MM.1S (cell line): ENCODE measurements at regions not wholly inside any gene's neighbourhood (a gene's known extent, or its start where the extent isn't known, plus 50 kb on each side); places are given as distances from the start of the nearest gene placed in this dataset.
"Not testable (repeated sequence)": the region's sequence is repeated elsewhere in the genome, so short reads cannot be mapped to it uniquely, and the experiment has no call there.

Source experiments
- DNase-seq: peaks from one replicate; pipeline ENCODE4 v3.0.0-alpha.2; 2015
- H2AFZ ChIP-seq: fragments of 300-600 bp; sonication (generic); 2 replicates; pipeline ENCODE4 v1.6.0; 2016; ENCODE audit warnings: antibody characterized with exemption, low read length
- H3F3A ChIP-seq: fragments of 300-600 bp; sonication (generic); 2 replicates; pipeline ENCODE4 v1.6.1; 2016; ENCODE audit warnings: mild to moderate bottlenecking, antibody characterized with exemption, low read length, moderate library complexity, mixed read lengths; ENCODE audit not compliant: insufficient read depth
- H3K27ac ChIP-seq: fragments of 300-600 bp; sonication (generic); 2 replicates; pipeline ENCODE4 v1.5.1; 2016; ENCODE audit warnings: mild to moderate bottlenecking, low read length
- H3K27me3 ChIP-seq: fragments of 300-600 bp; sonication (generic); replicated peaks from 2 replicates; pipeline ENCODE4 v1.6.0; 2016; ENCODE audit warnings: low read length; ENCODE audit not compliant: insufficient read depth
- H3K36me3 ChIP-seq: fragments of 300-600 bp; sonication (generic); replicated peaks from 2 replicates; pipeline ENCODE4 v1.6.1; 2016; ENCODE audit warnings: mild to moderate bottlenecking, low read length, mixed read lengths; ENCODE audit not compliant: insufficient read depth
- H3K4me1 ChIP-seq: fragments of 300-600 bp; sonication (generic); 2 replicates; pipeline ENCODE4 v1.6.1; 2016; ENCODE audit warnings: low read length, mixed read lengths
- H3K4me2 ChIP-seq: fragments of 300-600 bp; sonication (generic); 2 replicates; pipeline ENCODE4 v1.6.0; 2016; ENCODE audit warnings: low read depth, low read length
- H3K4me3 ChIP-seq: fragments of 300-600 bp; sonication (generic); 2 replicates; pipeline ENCODE4 v1.5.1; 2016; ENCODE audit warnings: low read length, mixed read lengths
- H3K79me2 ChIP-seq: fragments of 300-600 bp; sonication (generic); 2 replicates; pipeline ENCODE4 v1.6.1; 2016; ENCODE audit warnings: mixed run types, low read length, mixed read lengths
- H3K9ac ChIP-seq: fragments of 300-600 bp; sonication (generic); 2 replicates; pipeline ENCODE4 v1.6.1; 2016; ENCODE audit warnings: low read length, mixed read lengths
- H3K9me2 ChIP-seq: fragments of 300-600 bp; sonication (generic); replicated peaks from 2 replicates; pipeline ENCODE4 v1.6.1; 2016; ENCODE audit warnings: mild to moderate bottlenecking, low read length, mixed read lengths; ENCODE audit not compliant: insufficient read depth
- H3K9me3 ChIP-seq: fragments of 300-600 bp; sonication (generic); replicated peaks from 2 replicates; pipeline ENCODE4 v1.6.1; 2016; ENCODE audit warnings: mild to moderate bottlenecking, low read length, mixed read lengths; ENCODE audit not compliant: insufficient read depth
- H4K20me1 ChIP-seq: fragments of 300-600 bp; sonication (generic); 2 replicates; pipeline ENCODE4 v1.6.1; 2016; ENCODE audit warnings: mild to moderate bottlenecking, low read length, moderate library complexity, mixed read lengths; ENCODE audit not compliant: insufficient read depth
- EZH2 ChIP-seq: fragments of 300-600 bp; sonication (generic); optimal IDR thresholded peaks from 2 replicates; pipeline ENCODE3; 2017; ENCODE audit warnings: low read depth, mild to moderate bottlenecking, antibody characterized with exemption, low read length, mixed read lengths
- EZH2phosphoT487 ChIP-seq: fragments of 300-600 bp; sonication (generic); IDR thresholded peaks from 2 replicates; pipeline ENCODE4 v1.6.1; 2018; ENCODE audit warnings: antibody characterized with exemption, low read length
- TF ChIP-seq, protein P1 (sequence below): fragments of 300-600 bp; sonication (generic); IDR thresholded peaks from 2 replicates; pipeline ENCODE4 v1.5.1; 2016; ENCODE audit warnings: antibody characterized with exemption, low read length, mixed read lengths

DNA sequence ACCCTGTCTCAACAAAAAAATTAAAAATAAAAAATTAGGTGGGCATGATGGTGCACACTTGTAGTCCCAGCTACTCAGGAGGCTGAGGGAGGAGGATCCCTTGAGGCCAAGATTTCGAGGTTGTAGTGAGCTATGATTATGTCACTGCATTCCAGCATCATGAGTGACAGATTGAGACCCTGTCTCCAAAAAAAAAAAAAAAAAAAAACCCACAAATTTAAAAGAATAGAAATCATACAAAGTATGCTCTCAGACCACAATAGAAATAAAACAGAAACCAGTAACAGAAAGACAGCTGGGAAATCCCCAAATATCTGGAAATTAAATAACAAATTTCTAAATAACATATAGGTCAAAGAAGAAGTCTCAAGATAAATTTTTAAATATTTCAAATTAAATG, 81.0 kb upstream of the HUWE1 start:
- H3K4me2 ChIP-seq, result no peak overlapping the region
- H3K27me3 ChIP-seq, result no peaks in the 10 kb centered on the region

DNA sequence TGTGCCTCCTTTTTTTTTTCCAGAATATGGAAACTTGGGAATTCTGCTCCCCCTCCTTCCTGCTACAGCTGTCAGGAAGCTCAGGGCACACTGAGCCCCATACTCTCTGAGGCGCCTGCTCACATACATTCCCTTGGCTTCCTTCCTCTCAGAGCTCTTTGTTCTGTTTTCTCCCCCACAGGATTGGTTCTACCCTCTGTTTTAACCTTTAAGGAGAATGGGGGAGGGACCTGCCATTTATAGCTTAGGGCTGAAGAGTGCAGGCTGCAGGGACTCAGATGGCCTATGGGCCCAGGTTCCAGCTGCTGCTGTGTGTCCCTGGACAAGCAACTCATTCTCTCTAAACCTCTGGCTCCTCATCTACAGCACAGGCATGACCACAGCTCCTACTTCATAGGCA, 70.7 kb upstream of the HUWE1 start:
- H3K27ac ChIP-seq, H3K36me3 ChIP-seq, H3K9ac ChIP-seq, H3K4me1 ChIP-seq, H3K9me2 ChIP-seq, H3K9me3 ChIP-seq, H3K4me2 ChIP-seq, H3F3A ChIP-seq, DNase-seq, H3K79me2 ChIP-seq, H3K27me3 ChIP-seq, H4K20me1 ChIP-seq, H2AFZ ChIP-seq, H3K4me3 ChIP-seq: not testable (repeated sequence)

More for the DNA sequence above, 81.0 kb upstream of the HUWE1 start:
- Histone ChIP-seq H3K79me2 (no peaks in the 10 kb centered on the region), H2AFZ (no peak overlapping the region), H4K20me1 (no peaks in the 10 kb centered on the region), H3K4me3 (no peak overlapping the region), H3K9me3 (no peaks in the 10 kb centered on the region), H3K9me2 (no peaks in the 10 kb centered on the region), H3F3A (no peaks in the 10 kb centered on the region), H3K9ac (no peak overlapping the region), H3K36me3 (no peaks in the 10 kb centered on the region), H3K4me1 (no peaks in the 10 kb centered on the region), H3K27ac (no peak overlapping the region)
- TF ChIP-seq EZH2, result no peak
- TF ChIP-seq, protein P1, sequence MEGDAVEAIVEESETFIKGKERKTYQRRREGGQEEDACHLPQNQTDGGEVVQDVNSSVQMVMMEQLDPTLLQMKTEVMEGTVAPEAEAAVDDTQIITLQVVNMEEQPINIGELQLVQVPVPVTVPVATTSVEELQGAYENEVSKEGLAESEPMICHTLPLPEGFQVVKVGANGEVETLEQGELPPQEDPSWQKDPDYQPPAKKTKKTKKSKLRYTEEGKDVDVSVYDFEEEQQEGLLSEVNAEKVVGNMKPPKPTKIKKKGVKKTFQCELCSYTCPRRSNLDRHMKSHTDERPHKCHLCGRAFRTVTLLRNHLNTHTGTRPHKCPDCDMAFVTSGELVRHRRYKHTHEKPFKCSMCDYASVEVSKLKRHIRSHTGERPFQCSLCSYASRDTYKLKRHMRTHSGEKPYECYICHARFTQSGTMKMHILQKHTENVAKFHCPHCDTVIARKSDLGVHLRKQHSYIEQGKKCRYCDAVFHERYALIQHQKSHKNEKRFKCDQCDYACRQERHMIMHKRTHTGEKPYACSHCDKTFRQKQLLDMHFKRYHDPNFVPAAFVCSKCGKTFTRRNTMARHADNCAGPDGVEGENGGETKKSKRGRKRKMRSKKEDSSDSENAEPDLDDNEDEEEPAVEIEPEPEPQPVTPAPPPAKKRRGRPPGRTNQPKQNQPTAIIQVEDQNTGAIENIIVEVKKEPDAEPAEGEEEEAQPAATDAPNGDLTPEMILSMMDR, result no peak
- no peak for TF ChIP-seq EZH2phosphoT487
- peak; percentile 12 for DNase-seq

DNA sequence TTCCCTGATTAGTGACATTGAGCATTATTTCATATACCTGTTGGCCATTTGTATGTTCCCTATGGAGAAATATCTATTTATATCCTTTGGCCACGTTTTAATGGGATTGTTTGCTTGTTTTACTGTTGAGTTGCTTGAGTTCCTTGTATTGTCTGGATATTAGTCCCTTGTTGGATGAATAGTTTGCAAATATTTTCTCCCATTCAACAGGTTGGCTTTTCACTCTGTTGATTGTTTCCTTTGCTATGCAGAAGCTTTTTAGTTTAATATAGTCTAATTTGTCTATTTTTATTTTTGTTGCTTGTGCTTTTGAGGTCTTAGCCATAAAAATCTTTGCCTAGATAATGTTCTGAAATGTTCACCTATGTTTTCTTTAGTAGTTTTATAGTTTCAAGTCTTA, 60.2 kb upstream of the HUWE1 start:
- H3K27me3 ChIP-seq, result no peaks in the 10 kb centered on the region
- no peaks in the 10 kb centered on the region for H3F3A ChIP-seq

DNA sequence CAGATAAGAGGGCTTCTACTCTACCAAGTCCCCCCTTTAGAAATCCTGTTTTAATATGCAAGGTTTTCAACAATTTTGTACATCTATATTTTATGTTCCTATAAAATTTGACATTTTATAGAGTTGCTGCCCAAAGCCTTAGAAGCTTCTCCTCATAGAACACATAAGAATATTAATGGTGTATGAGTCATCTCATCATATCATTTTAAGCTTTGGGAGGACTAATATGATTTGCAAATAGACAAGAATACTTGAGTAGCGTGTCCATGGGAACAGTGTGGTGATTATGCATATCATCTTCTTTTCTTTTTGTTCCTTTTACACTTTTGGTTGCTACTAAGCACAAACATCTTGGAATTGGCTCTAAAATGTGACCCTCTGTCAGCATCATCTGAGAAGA, 56.7 kb upstream of the HUWE1 start:
- Histone ChIP-seq H3K4me1 (no peaks in the 10 kb centered on the region), H3K27me3 (no peaks in the 10 kb centered on the region), H3K4me3 (no peak overlapping the region), H4K20me1 (no peaks in the 10 kb centered on the region), H3F3A (no peaks in the 10 kb centered on the region), H3K9ac (no peak overlapping the region), H3K9me3 (no peaks in the 10 kb centered on the region), H3K4me2 (no peak overlapping the region), H3K79me2 (no peaks in the 10 kb centered on the region), H3K36me3 (no peaks in the 10 kb centered on the region), H2AFZ (no peak overlapping the region), H3K27ac (no peak overlapping the region), H3K9me2 (no peaks in the 10 kb centered on the region)
- TF ChIP-seq, protein P1, result no peak
- DNase-seq, result no peak

More for the DNA sequence above, 60.2 kb upstream of the HUWE1 start:
- H4K20me1 ChIP-seq, result no peaks in the 10 kb centered on the region
- no peaks in the 10 kb centered on the region for H3K4me1 ChIP-seq
- H3K36me3 ChIP-seq, result no peaks in the 10 kb centered on the region
- H3K4me2 ChIP-seq, result no peak overlapping the region
- H3K9me3 ChIP-seq, result no peaks in the 10 kb centered on the region
- H3K4me3 ChIP-seq, result no peak overlapping the region
- H2AFZ ChIP-seq, result no peak overlapping the region
- H3K9me2 ChIP-seq, result no peaks in the 10 kb centered on the region
- no peak overlapping the region for H3K27ac ChIP-seq
- no peaks in the 10 kb centered on the region for H3K79me2 ChIP-seq
- no peak for DNase-seq
- TF ChIP-seq, protein P1, result no peak
- no peak for TF ChIP-seq EZH2phosphoT487
- no peak for TF ChIP-seq EZH2
- no peak overlapping the region for H3K9ac ChIP-seq
